ENCODE measurements at regions not wholly inside any gene's neighbourhood (a gene's known extent, or its start where the extent isn't known, plus 50 kb on each side); places are given as distances from the start of the nearest gene placed in this dataset.

GRCh38 chr3:170767576-170767941 is 102.4 kb downstream of the RPL22L1 start:
- Histone ChIP-seq H3K79me1 (ENCODE audit: low read depth, low read length) (no peaks in the 10 kb centered on the region), H3K27ac (ENCODE audit: low read depth, low read length) (no peak overlapping the region), H4K5ac (ENCODE audit: insufficient read length, low read depth, low read length) (no peak overlapping the region), H3K27me3 (replicated peaks in 1 of 4; ENCODE audit: control insufficient read depth in 3 of 4, extremely low read depth in 1 of 4, insufficient read depth in 3 of 4, low read length in 3 of 4) (no peaks in the 10 kb centered on the region), H4K20me1 (replicated peaks in 1 of 2; ENCODE audit: control insufficient read depth in 1 of 2, insufficient read depth in 2 of 2, low read length in 2 of 2) (no peaks in the 10 kb centered on the region), H3K4ac (replicated peaks; ENCODE audit: insufficient read length, low read depth, low read length) (no peak overlapping the region), H2BK12ac (ENCODE audit: low read depth, low read length) (no peak overlapping the region), H3K4me1 (replicated peaks in 1 of 4; ENCODE audit: control insufficient read depth in 3 of 4, insufficient read depth in 4 of 4, low read length in 3 of 4) (peaks cover 0 to 5% (median 0%) of the 10 kb centered on the region in 4 experiments; a peak in 2 of 7 replicates), H3K56ac (replicated peaks; ENCODE audit: insufficient read length, low read depth, low read length) (no peak overlapping the region), H2BK20ac (ENCODE audit: low read length) (no peak overlapping the region), H2BK120ac (replicated peaks; ENCODE audit: low read depth, low read length) (no peak overlapping the region), H4K8ac (ENCODE audit: extremely low read depth, insufficient read depth, low read length) (no peak overlapping the region), H3K4me3 (ENCODE audit: extremely low read depth in 1 of 4, insufficient read depth in 2 of 4, low read depth in 3 of 4, low read length in 4 of 4) (no peak overlapping the region), H3K23me2 (ENCODE audit: low read depth, low read length) (no peaks in the 10 kb centered on the region), H3K79me2 (ENCODE audit: control insufficient read depth in 1 of 2, insufficient read depth in 2 of 2, low read length in 2 of 2) (no peaks in the 10 kb centered on the region), H3K9me3 (ENCODE audit: insufficient read depth in 2 of 2, low read depth in 1 of 2, low read length in 1 of 2) (no peaks in the 10 kb centered on the region), H3K14ac (ENCODE audit: insufficient read length) (no peak overlapping the region), H2AK5ac (ENCODE audit: low read depth, low read length) (no peak overlapping the region), H2AFZ (ENCODE audit: low read length) (no peak overlapping the region), H2BK15ac (ENCODE audit: low read length) (no peak overlapping the region), H3K36me3 (ENCODE audit: control insufficient read depth in 2 of 4, insufficient read depth in 4 of 4, low read length in 3 of 4) (no peaks in the 10 kb centered on the region), H3K23ac (ENCODE audit: insufficient read length) (no peak overlapping the region), H2BK5ac (ENCODE audit: low read depth, low read length) (no peak overlapping the region), H3K18ac (ENCODE audit: extremely low read depth, low read length) (no peak overlapping the region), H4K91ac (replicated peaks; ENCODE audit: insufficient read length, low read length) (no peak overlapping the region), H3K9ac (replicated peaks in 1 of 4; ENCODE audit: extremely low read depth in 1 of 4, low read depth in 3 of 4, low read length in 3 of 4) (no peak overlapping the region), H3K4me2 (ENCODE audit: insufficient read depth in 1 of 2, low read depth in 2 of 2, low read length in 2 of 2) (no peak overlapping the region)
- WGBS, 2 experiments (ENCODE audit: extremely low coverage in 1 of 2, insufficient coverage in 1 of 2, insufficient read length in 1 of 2, insufficient replicate concordance in 2 of 2, low coverage in 1 of 2, low lambda C conversion rate in 2 of 2, missing lambda C conversion rate in 1 of 2) = 94% methylated on average over 1 of the region's 1 CpG; no CpG with 5 or more reads in 1 of the 2 experiments
- ChIA-PET CTCF (ENCODE audit: partially characterized antibody) (interaction anchor here (0.6 to 2.1 kb wide), 3 partner anchors 14 to 354 kb away, joined by 3 to 6 read pairs (median 4); no protein-coding TSS in a partner anchor), POLR2A (ENCODE audit: partially characterized antibody) (no interaction called here)
- DNase-seq (ENCODE audit: low read depth in 1 of 2, low spot score in 2 of 2) = no peak
- no peak for TF ChIP-seq POU5F1 (IDR thresholded peaks at IDR 0.05; ENCODE audit: low read depth, low read length)
- TF ChIP-seq POLR2AphosphoS5 (IDR thresholded peaks at IDR 0.05; ENCODE audit: low read depth, low read length) = no peak
- no peak for TF ChIP-seq SRF (IDR thresholded peaks at IDR 0.05; ENCODE audit: low read depth, low read length)
- no peak for TF ChIP-seq CBX8 (IDR thresholded peaks at IDR 0.05; ENCODE audit: borderline replicate concordance, low read depth, low read length)
- TF ChIP-seq EP300 (IDR thresholded peaks at IDR 0.05; ENCODE audit: borderline replicate concordance in 1 of 2, low read depth in 2 of 2, low read length in 2 of 2) = no peak
- TF ChIP-seq TAF1 (IDR thresholded peaks at IDR 0.05; ENCODE audit: low read depth, low read length) = no peak
- no peak for FAIRE-seq
